ENCODE measurements at regions not wholly inside any gene's neighbourhood (a gene's known extent, or its start where the extent isn't known, plus 50 kb on each side); places are given as distances from the start of the nearest gene placed in this dataset.

GRCh38 chr9:84216151-84216550 lies 124.4 kb downstream of the SLC28A3 start:
- Histone ChIP-seq H3K27ac (ENCODE audit: low read length) (no peak overlapping the region), H3K4me1 (ENCODE audit: control insufficient read depth, insufficient read depth, low read length) (no peaks in the 10 kb centered on the region), H3K9me3 (ENCODE audit: control insufficient read depth, insufficient read depth, low read length) (no peaks in the 10 kb centered on the region), H3K36me3 (ENCODE audit: control insufficient read depth, insufficient read depth, low read length) (no peaks in the 10 kb centered on the region), H3K27me3 (ENCODE audit: control insufficient read depth, insufficient read depth, low read length) (no peaks in the 10 kb centered on the region), H3K4me3 (ENCODE audit: low read length) (no peak overlapping the region)
- no peak for DNase-seq (ENCODE audit: low read depth, low spot score)
- no CpG with 5 or more reads among the region's 2 CpGs for WGBS (ENCODE audit: insufficient coverage, insufficient read length)

GRCh38 chr9:84218322-84218721 lies 122.2 kb downstream of the SLC28A3 start:
- H3K4me1 ChIP-seq (ENCODE audit: control insufficient read depth, insufficient read depth, low read length): no peaks in the 10 kb centered on the region
- H3K36me3 ChIP-seq (ENCODE audit: control insufficient read depth, insufficient read depth, low read length): no peaks in the 10 kb centered on the region
- H3K27me3 ChIP-seq (ENCODE audit: control insufficient read depth, insufficient read depth, low read length): no peaks in the 10 kb centered on the region
- H3K9me3 ChIP-seq (ENCODE audit: control insufficient read depth, insufficient read depth, low read length): no peaks in the 10 kb centered on the region
- no peak for DNase-seq (ENCODE audit: low read depth, low spot score)
- no peak overlapping the region for H3K27ac ChIP-seq (ENCODE audit: low read length)
- H3K4me3 ChIP-seq (ENCODE audit: low read length): no peak overlapping the region
- WGBS (ENCODE audit: insufficient coverage, insufficient read length): no CpG with 5 or more reads among the region's 4 CpGs

GRCh38 chr9:84224246-84224645 lies 116.3 kb downstream of the SLC28A3 start:
- no peak for DNase-seq (ENCODE audit: low read depth, low spot score)
- no peaks in the 10 kb centered on the region for H3K4me1 ChIP-seq (ENCODE audit: control insufficient read depth, insufficient read depth, low read length)
- H3K36me3 ChIP-seq (ENCODE audit: control insufficient read depth, insufficient read depth, low read length): no peaks in the 10 kb centered on the region
- WGBS (ENCODE audit: insufficient coverage, insufficient read length): no CpG with 5 or more reads among the region's 5 CpGs
- no peak overlapping the region for H3K4me3 ChIP-seq (ENCODE audit: low read length)
- no peaks in the 10 kb centered on the region for H3K27me3 ChIP-seq (ENCODE audit: control insufficient read depth, insufficient read depth, low read length)
- H3K9me3 ChIP-seq (ENCODE audit: control insufficient read depth, insufficient read depth, low read length): no peaks in the 10 kb centered on the region
- H3K27ac ChIP-seq (ENCODE audit: low read length): no peak overlapping the region
